Body of pancreas (tissue), 4 donors: ENCODE measurements at regions not wholly inside any gene's neighbourhood (a gene's known extent, or its start where the extent isn't known, plus 50 kb on each side); places are given as distances from the start of the nearest gene placed in this dataset.

Source experiments
- POLR2A ChIP-seq, 3 donors: fragments of 450-650 bp; IDR thresholded peaks; one replicate each; pipeline ENCODE4 v1.6.1; 2016; ENCODE audit warnings: antibody characterized with exemption in 3 of 3, mild to moderate bottlenecking in 2 of 3
- TF ChIP-seq, protein P1 (sequence below), 7 experiments: fragments of 450-650 bp in 4 of 7; fragments of 200-600 bp in 3 of 7; sonication (generic) in 3 of 7; IDR thresholded peaks; one replicate each; pipeline ENCODE4 v1.5.1; 2016 to 2019; ENCODE audit warnings: antibody characterized with exemption in 7 of 7

DNA sequence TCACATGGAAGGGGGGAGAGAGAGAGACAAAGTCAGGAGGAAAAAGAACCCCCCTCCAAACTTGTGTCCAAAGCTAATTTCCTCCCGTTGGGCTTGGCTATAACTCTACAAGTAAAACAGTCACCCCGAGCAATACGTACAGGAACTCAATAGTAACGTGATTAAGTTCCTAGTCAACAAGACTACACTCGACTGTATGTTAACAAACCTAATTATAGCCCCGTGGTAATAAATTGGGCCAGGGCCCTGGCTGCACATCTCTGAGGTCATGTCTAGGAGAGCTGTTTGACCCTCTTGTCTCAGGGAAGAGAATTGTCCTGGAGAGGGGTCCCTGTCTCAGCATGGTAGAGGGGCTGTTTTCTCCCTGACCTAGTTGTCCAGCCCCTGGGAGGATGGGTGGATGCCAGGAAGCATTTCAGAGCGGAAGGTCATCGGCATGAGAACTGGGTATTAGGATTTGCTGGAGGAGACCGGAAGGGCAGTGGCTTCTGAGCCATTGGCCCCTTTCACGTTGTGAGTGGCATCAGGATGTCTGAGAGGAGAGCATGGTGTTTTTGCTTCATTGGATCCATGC lies 60.2 kb upstream of the COMTD1 start:
- TF ChIP-seq, protein P1, sequence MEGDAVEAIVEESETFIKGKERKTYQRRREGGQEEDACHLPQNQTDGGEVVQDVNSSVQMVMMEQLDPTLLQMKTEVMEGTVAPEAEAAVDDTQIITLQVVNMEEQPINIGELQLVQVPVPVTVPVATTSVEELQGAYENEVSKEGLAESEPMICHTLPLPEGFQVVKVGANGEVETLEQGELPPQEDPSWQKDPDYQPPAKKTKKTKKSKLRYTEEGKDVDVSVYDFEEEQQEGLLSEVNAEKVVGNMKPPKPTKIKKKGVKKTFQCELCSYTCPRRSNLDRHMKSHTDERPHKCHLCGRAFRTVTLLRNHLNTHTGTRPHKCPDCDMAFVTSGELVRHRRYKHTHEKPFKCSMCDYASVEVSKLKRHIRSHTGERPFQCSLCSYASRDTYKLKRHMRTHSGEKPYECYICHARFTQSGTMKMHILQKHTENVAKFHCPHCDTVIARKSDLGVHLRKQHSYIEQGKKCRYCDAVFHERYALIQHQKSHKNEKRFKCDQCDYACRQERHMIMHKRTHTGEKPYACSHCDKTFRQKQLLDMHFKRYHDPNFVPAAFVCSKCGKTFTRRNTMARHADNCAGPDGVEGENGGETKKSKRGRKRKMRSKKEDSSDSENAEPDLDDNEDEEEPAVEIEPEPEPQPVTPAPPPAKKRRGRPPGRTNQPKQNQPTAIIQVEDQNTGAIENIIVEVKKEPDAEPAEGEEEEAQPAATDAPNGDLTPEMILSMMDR (IDR thresholded peaks at IDR 0.05) = no peak
- TF ChIP-seq POLR2A (IDR thresholded peaks at IDR 0.05) = no peak
